22Rv1 (cell line): ENCODE measurements at regions not wholly inside any gene's neighbourhood (a gene's known extent, or its start where the extent isn't known, plus 50 kb on each side); places are given as distances from the start of the nearest gene placed in this dataset.

Experiments used
- CTCF ChIP-seq: fragments of 450-650 bp; IDR thresholded peaks from 2 replicates; pipeline ENCODE4 v1.5.1; 2017; ENCODE audit warnings: mild to moderate bottlenecking
- ZFX ChIP-seq: fragments of 450-650 bp; IDR thresholded peaks from 2 replicates; pipeline ENCODE4 v1.6.1; 2017; ENCODE audit warnings: antibody characterized with exemption, borderline replicate concordance

- TF ChIP-seq CTCF (no peak), ZFX (no peak)
Observed at GRCh38 chr9:89886281-89886700, 281.5 kb downstream of the GADD45G start.
